H9 (cell line): ENCODE measurements at regions not wholly inside any gene's neighbourhood (a gene's known extent, or its start where the extent isn't known, plus 50 kb on each side); places are given as distances from the start of the nearest gene placed in this dataset.

Experiments
- DNase-seq: peaks from one replicate; pipeline ENCODE4 v3.0.0-alpha.2; 2017
- H2AFZ ChIP-seq: one replicate; pipeline ENCODE4 v1.6.1; 2013; ENCODE audit warnings: mild to moderate bottlenecking, low read length, control low read depth, moderate library complexity
- H2AK5ac ChIP-seq: 2 replicates; pipeline ENCODE4 v1.6.1; 2013; ENCODE audit warnings: low read length, control low read depth, mixed read lengths; ENCODE audit not compliant: insufficient read length
- H2BK120ac ChIP-seq: one replicate; pipeline ENCODE4 v1.6.1; 2013; ENCODE audit warnings: low read depth, mild to moderate bottlenecking, low read length, control low read depth, inconsistent platforms; ENCODE audit not compliant: poor library complexity, severe bottlenecking
- H2BK12ac ChIP-seq: 2 replicates; pipeline ENCODE4 v1.6.1; 2013; ENCODE audit warnings: low read length, control low read depth, mixed read lengths, low read depth; ENCODE audit not compliant: insufficient read length
- H2BK15ac ChIP-seq: 2 replicates; pipeline ENCODE4 v1.6.1; 2013; ENCODE audit warnings: low read depth, low read length, control low read depth
- H2BK20ac ChIP-seq: one replicate; pipeline ENCODE4 v1.6.1; 2013; ENCODE audit warnings: low read depth, mild to moderate bottlenecking, low read length, control low read depth, inconsistent platforms; ENCODE audit not compliant: poor library complexity, severe bottlenecking
- H2BK5ac ChIP-seq: 2 replicates; pipeline ENCODE4 v1.6.1; 2013; ENCODE audit warnings: low read length, control low read depth, mixed read lengths; ENCODE audit not compliant: insufficient read length
- H3K14ac ChIP-seq: 2 replicates; pipeline ENCODE4 v1.6.1; 2013; ENCODE audit warnings: low read length, control low read depth; ENCODE audit not compliant: insufficient read depth
- H3K18ac ChIP-seq: 2 replicates; pipeline ENCODE4 v1.6.1; 2013; ENCODE audit warnings: low read depth, mild to moderate bottlenecking, mixed read lengths, low read length, control low read depth; ENCODE audit not compliant: insufficient read length
- H3K23ac ChIP-seq: 2 replicates; pipeline ENCODE4 v1.6.1; 2013; ENCODE audit warnings: low read length, control low read depth, mixed read lengths, low read depth; ENCODE audit not compliant: insufficient read length
- H3K23me2 ChIP-seq: 2 replicates; pipeline ENCODE4 v1.6.1; 2013; ENCODE audit warnings: low read depth, mild to moderate bottlenecking, mixed read lengths, low read length, control low read depth; ENCODE audit not compliant: insufficient read length, poor library complexity, severe bottlenecking
- H3K27ac ChIP-seq: 2 replicates; pipeline ENCODE4 v1.5.1; 2013; ENCODE audit warnings: low read length, control low read depth, mixed read lengths, low read depth; ENCODE audit not compliant: insufficient read length
- H3K27me3 ChIP-seq: 2 replicates; pipeline ENCODE4 v1.6.1; 2013; ENCODE audit warnings: low read length, control low read depth, inconsistent platforms; ENCODE audit not compliant: insufficient read depth
- H3K4ac ChIP-seq: 2 replicates; pipeline ENCODE4 v1.6.1; 2013; ENCODE audit warnings: low read depth, mild to moderate bottlenecking, control low read depth, inconsistent platforms, low read length, moderate library complexity
- H3K4me1 ChIP-seq: 2 replicates; pipeline ENCODE4 v1.6.1; 2013; ENCODE audit warnings: low read length, control low read depth, inconsistent platforms; ENCODE audit not compliant: insufficient read depth
- H3K4me2 ChIP-seq: 2 replicates; pipeline ENCODE4 v1.6.1; 2013; ENCODE audit warnings: low read length, control low read depth, mixed read lengths; ENCODE audit not compliant: insufficient read length, insufficient read depth
- H3K56ac ChIP-seq: 2 replicates; pipeline ENCODE4 v1.6.1; 2013; ENCODE audit warnings: low read depth, mild to moderate bottlenecking, mixed read lengths, low read length, control low read depth; ENCODE audit not compliant: insufficient read length
- H3K79me1 ChIP-seq: 2 replicates; pipeline ENCODE4 v1.6.1; 2013; ENCODE audit warnings: low read depth, mild to moderate bottlenecking, moderate library complexity, low read length, control low read depth, inconsistent platforms; ENCODE audit not compliant: insufficient read depth, poor library complexity, severe bottlenecking
- H3K79me2 ChIP-seq: 2 replicates; pipeline ENCODE4 v1.6.1; 2013; ENCODE audit warnings: low read length, control low read depth, inconsistent platforms; ENCODE audit not compliant: insufficient read depth
- H3K9ac ChIP-seq: 2 replicates; pipeline ENCODE4 v1.6.1; 2013; ENCODE audit warnings: low read length, control low read depth, mixed read lengths; ENCODE audit not compliant: insufficient read length; ENCODE audit errors: extremely low read depth
- H3K9me3 ChIP-seq: one replicate; pipeline ENCODE4 v1.6.1; 2013; ENCODE audit warnings: low read depth, low read length, inconsistent platforms; ENCODE audit not compliant: control insufficient read depth
- H3T11ph ChIP-seq: one replicate; pipeline ENCODE4 v1.6.1; 2013; ENCODE audit warnings: mild to moderate bottlenecking, low read length, control low read depth, inconsistent platforms
- H4K20me1 ChIP-seq: one replicate; pipeline ENCODE4 v1.6.1; 2013; ENCODE audit not compliant: control insufficient read depth, insufficient read length, insufficient read depth
- H4K5ac ChIP-seq: 2 replicates; pipeline ENCODE4 v1.6.1; 2013; ENCODE audit warnings: low read depth, mild to moderate bottlenecking, mixed read lengths, low read length, control low read depth; ENCODE audit not compliant: insufficient read length
- H4K8ac ChIP-seq: replicated peaks from 2 replicates; pipeline ENCODE4 v1.6.1; 2013; ENCODE audit warnings: low read length, control low read depth, mixed read lengths, low read depth; ENCODE audit not compliant: insufficient read length
- H4K91ac ChIP-seq: 2 replicates; pipeline ENCODE4 v1.6.1; 2013; ENCODE audit warnings: low read depth, mild to moderate bottlenecking, moderate library complexity, mixed read lengths, low read length, control low read depth; ENCODE audit not compliant: insufficient read length
- H3K27ac Mint-ChIP-seq, 3 experiments: 2 replicates in 2 of 3; 3 replicates in 1 of 3; pipeline ENCODE4 v1.8.0; 2020 to 2021; ENCODE audit warnings: mixed read lengths in 3 of 3, mild to moderate bottlenecking in 1 of 3, moderate library complexity in 1 of 3
- H3K27me3 Mint-ChIP-seq: 2 replicates; pipeline ENCODE4 v1.8.0; 2021; ENCODE audit warnings: low read depth, mild to moderate bottlenecking, moderate library complexity, mixed read lengths
- H3K36me3 Mint-ChIP-seq, 3 experiments: 2 replicates in 2 of 3; 3 replicates in 1 of 3; pipeline ENCODE4 v1.8.0; 2020 to 2021; ENCODE audit warnings: low read depth in 3 of 3, mixed read lengths in 3 of 3; ENCODE audit not compliant: insufficient read depth in 1 of 3
- H3K4me1 Mint-ChIP-seq, 2 experiments: 2 replicates each; pipeline ENCODE4 v1.8.0; 2020; ENCODE audit warnings: mixed read lengths in 2 of 2
- H3K4me3 Mint-ChIP-seq, 2 experiments: 2 replicates in 1 of 2; 3 replicates in 1 of 2; pipeline ENCODE4 v1.8.0; 2020 to 2021; ENCODE audit warnings: mild to moderate bottlenecking in 2 of 2, mixed read lengths in 2 of 2, moderate library complexity in 1 of 2
- H3K9me3 Mint-ChIP-seq, 2 experiments: 2 replicates in 1 of 2; 3 replicates in 1 of 2; pipeline ENCODE4 v1.8.0; 2020; ENCODE audit warnings: mild to moderate bottlenecking in 2 of 2, mixed read lengths in 2 of 2, moderate library complexity in 1 of 2
- CTCF ChIP-seq: fragments of 200-600 bp; sonication (generic); conservative IDR thresholded peaks from 3 replicates; pipeline ENCODE4 v1.8.0; 2021; ENCODE audit warnings: antibody characterized with exemption, mild to moderate bottlenecking
- WGBS: extraction: QIAGEN DNeasy Blood & Tissue Kit; methylation state at CpG from one replicate; pipeline ENCODE4 v1.1.7; 2013; ENCODE audit warnings: missing lambda C conversion rate, low lambda C conversion rate, mixed read lengths; ENCODE audit not compliant: insufficient read length; ENCODE audit errors: extremely low coverage; 5-methylcytosine and 5-hydroxymethylcytosine counted together

GRCh38 chr1:58390091-58390490 lies 156.4 kb downstream of the OMA1 start:
- Histone ChIP-seq H3T11ph (no peak overlapping the region), H4K8ac (no peak overlapping the region), H2BK12ac (no peak overlapping the region), H3K4me1 (peaks cover 12% of the 10 kb centered on the region; the same call in 1 of the 2 replicates), H3K23me2 (no peaks in the 10 kb centered on the region), H3K18ac (no peak overlapping the region), H4K20me1 (no peaks in the 10 kb centered on the region), H4K91ac (no peak overlapping the region), H3K4ac (no peak overlapping the region), H3K23ac (no peak overlapping the region), H3K4me2 (no peak overlapping the region), H3K14ac (no peak overlapping the region), H2BK120ac (no peak overlapping the region), H2AFZ (no peak overlapping the region), H3K27me3 (no peaks in the 10 kb centered on the region), H2BK15ac (no peak overlapping the region), H2AK5ac (no peak overlapping the region), H3K27ac (no peak overlapping the region), H4K5ac (no peak overlapping the region), H3K79me2 (no peaks in the 10 kb centered on the region), H2BK20ac (no peak overlapping the region), H3K9ac (no peak overlapping the region), H3K56ac (no peak overlapping the region), H2BK5ac (no peak overlapping the region), H3K9me3 (no peaks in the 10 kb centered on the region), H3K79me1 (no peaks in the 10 kb centered on the region)
- Mint-ChIP-seq H3K27ac (no peak overlapping the region), H3K4me3 (no peak overlapping the region), H3K9me3 (no peaks in the 10 kb centered on the region), H3K4me1 (peaks cover 22 to 26% of the 10 kb centered on the region in 2 experiments), H3K36me3 (no peaks in the 10 kb centered on the region), H3K27me3 (peaks cover 4% of the 10 kb centered on the region)
- TF ChIP-seq CTCF: no peak
- no peak for DNase-seq
- no CpG with 5 or more reads among the region's 1 CpG for WGBS
